GM18507 (cell line): ENCODE measurements at regions not wholly inside any gene's neighbourhood (a gene's known extent, or its start where the extent isn't known, plus 50 kb on each side); places are given as distances from the start of the nearest gene placed in this dataset.

Source experiments
- DNase-seq: peaks from one replicate; pipeline ENCODE4 v3.0.0; 2011; ENCODE audit warnings: low read depth; ENCODE audit not compliant: insufficient read length; ENCODE audit errors: extremely low spot score
- FAIRE-seq: peaks from 2 replicates; lab custom pipeline; 2011; peaks lifted over from hg19 to GRCh38; lab: Jason Lieb, UNC

- FAIRE-seq, result no peak
Observed at GRCh38 chr3:162138509-162138908, 641.9 kb downstream of the OTOL1 start.

GRCh38 chr3:162139841-162140240 lies 643.2 kb downstream of the OTOL1 start:
- no peak for FAIRE-seq
- DNase-seq, result no peak

More at GRCh38 chr3:162138509-162138908, 641.9 kb downstream of the OTOL1 start:
- DNase-seq, result no peak

- FAIRE-seq (no peak), DNase-seq (no peak)
Observed at GRCh38 chr3:162141272-162141791, 644.7 kb downstream of the OTOL1 start.

- DNase-seq (no peak), FAIRE-seq (no peak)
Observed at GRCh38 chr3:162142511-162142910, 645.9 kb downstream of the OTOL1 start.

- no peak for DNase-seq
- no peak for FAIRE-seq
Observed at GRCh38 chr3:162143180-162143579, 646.6 kb downstream of the OTOL1 start.

GRCh38 chr3:162147996-162148395 lies 651.4 kb downstream of the OTOL1 start:
- FAIRE-seq, result no peak
- no peak for DNase-seq

- DNase-seq (no peak), FAIRE-seq (no peak)
Observed at GRCh38 chr3:162150790-162151189, 654.2 kb downstream of the OTOL1 start.

GRCh38 chr3:162152636-162153035 lies 656.0 kb downstream of the OTOL1 start:
- FAIRE-seq, result no peak

GRCh38 chr3:162161595-162161994 lies 665.0 kb downstream of the OTOL1 start:
- no peak for FAIRE-seq

More at GRCh38 chr3:162152636-162153035, 656.0 kb downstream of the OTOL1 start:
- no peak for DNase-seq

GRCh38 chr3:162165346-162165745 lies 668.7 kb downstream of the OTOL1 start:
- no peak for DNase-seq
- no peak for FAIRE-seq

More at GRCh38 chr3:162161595-162161994, 665.0 kb downstream of the OTOL1 start:
- DNase-seq, result no peak

- DNase-seq, result no peak
- no peak for FAIRE-seq
Observed at GRCh38 chr3:162166543-162166942, 669.9 kb downstream of the OTOL1 start.

- no peak for FAIRE-seq
- DNase-seq, result no peak
Observed at GRCh38 chr3:162168715-162169114, 672.1 kb downstream of the OTOL1 start.

GRCh38 chr3:162170581-162170980 lies 674.0 kb downstream of the OTOL1 start:
- DNase-seq (no peak), FAIRE-seq (no peak)

- FAIRE-seq (no peak), DNase-seq (no peak)
Observed at GRCh38 chr3:162171970-162172369, 675.4 kb downstream of the OTOL1 start.

GRCh38 chr3:162175145-162175544 lies 678.5 kb downstream of the OTOL1 start:
- no peak for DNase-seq
- no peak for FAIRE-seq

GRCh38 chr3:162175878-162176277 lies 679.3 kb downstream of the OTOL1 start:
- DNase-seq, result no peak
- FAIRE-seq, result no peak

- DNase-seq (no peak), FAIRE-seq (no peak)
Observed at GRCh38 chr3:162183440-162183839, 686.8 kb downstream of the OTOL1 start.

GRCh38 chr3:162192340-162193029 lies 695.9 kb downstream of the OTOL1 start:
- no peak for DNase-seq
- no peak for FAIRE-seq

- no peak for FAIRE-seq
- DNase-seq, result no peak
Observed at GRCh38 chr3:162193148-162194095, 696.8 kb downstream of the OTOL1 start.

GRCh38 chr3:162195147-162195546 lies 698.5 kb downstream of the OTOL1 start:
- no peak for FAIRE-seq
- DNase-seq, result no peak
